HG03103 (cell line): ENCODE measurements at regions not wholly inside any gene's neighbourhood (a gene's known extent, or its start where the extent isn't known, plus 50 kb on each side); places are given as distances from the start of the nearest gene placed in this dataset.

ENCODE experiments used
- ATAC-seq: cut with Tn5 transposase; IDR thresholded peaks from one replicate; pipeline ENCODE4 v1.9.1; 2021; ENCODE audit warnings: low read depth; ENCODE audit not compliant: unreplicated experiment

- no peak for ATAC-seq
These were observed 263.6 kb upstream of the PTGER4 start for GRCh38 chr5:40416098-40416497.

GRCh38 chr5:40414922-40415321, 264.8 kb upstream of the PTGER4 start:
- ATAC-seq = no peak

- ATAC-seq = no peak
These were observed 266.0 kb upstream of the PTGER4 start for GRCh38 chr5:40413743-40414142.

GRCh38 chr5:40412771-40413170, 266.9 kb upstream of the PTGER4 start:
- no peak for ATAC-seq

DNA sequence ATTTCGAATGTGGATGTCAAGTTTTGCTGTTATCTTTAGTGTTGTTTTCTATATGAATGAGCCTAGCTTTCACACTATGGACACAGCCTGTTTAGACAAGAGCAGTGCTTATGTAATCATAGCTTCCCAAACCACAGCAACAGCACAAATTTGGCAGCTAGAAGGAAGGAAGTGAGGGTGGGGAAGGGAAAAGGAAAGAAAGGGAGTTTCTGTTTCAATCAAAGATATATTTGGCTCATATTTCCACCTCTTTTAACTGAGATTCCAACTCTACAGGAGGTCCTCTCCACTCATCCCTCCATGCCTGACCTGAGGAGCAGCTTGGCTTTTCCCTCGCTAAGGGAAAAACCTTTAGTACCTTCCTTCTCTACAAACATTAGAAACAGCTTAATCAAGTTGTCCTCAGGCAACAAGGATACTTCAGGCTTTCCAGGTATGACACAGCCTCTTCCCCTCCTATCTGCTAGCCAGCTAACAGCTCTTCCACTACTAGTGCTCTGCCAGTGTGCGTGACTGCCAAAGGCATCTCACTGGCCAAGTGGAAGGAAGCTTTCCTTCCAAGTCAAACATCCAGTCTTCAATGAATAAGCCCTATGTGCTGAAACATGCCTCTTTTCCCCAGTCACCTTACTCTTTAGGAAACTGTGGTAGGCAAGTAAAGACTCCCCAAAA, 268.6 kb upstream of the PTGER4 start:
- no peak for ATAC-seq

GRCh38 chr5:40410231-40410861, 269.4 kb upstream of the PTGER4 start:
- no peak for ATAC-seq

DNA sequence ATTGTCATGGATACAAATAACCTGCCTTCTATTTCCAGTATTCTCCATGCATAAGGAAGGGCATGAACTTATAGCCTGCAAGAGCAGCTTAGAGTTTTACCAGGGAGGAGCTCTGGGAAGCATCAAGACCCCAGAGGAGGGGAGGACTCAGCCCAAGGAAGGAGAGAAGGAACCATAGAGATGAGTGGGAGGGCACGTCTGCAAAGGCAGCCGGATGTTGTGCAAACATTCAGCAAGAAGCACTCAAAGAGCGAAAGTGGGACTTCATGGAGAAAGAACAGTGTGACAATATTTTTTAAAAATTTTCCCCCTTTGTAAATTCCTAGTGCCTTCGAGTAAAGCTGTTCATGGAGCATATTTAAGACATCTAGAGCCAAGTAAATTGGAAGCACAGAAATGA, 270.1 kb upstream of the PTGER4 start:
- no peak for ATAC-seq

DNA sequence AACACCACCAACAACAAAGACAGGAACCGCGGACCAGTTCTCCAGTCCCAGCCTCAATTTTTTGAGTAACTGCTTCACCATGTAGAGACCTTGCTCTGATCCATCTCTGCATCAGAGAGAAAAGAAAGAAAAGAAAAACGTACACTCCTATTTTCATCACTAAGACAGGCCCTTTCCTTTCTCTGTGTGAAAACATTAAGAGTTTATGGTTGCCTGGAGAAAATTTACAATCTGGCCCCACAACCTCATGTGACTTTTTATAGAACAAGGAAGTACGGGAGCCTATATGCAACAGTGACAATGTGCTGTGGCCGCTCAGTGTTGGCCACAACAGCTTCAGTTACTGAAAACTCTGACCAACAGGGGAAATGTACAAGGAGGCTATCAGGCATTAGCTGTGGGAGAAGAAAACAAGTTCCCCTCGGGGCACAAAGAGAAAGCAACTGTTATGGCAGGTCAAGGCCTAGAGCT, 272.9 kb upstream of the PTGER4 start:
- peak; percentile 32 for ATAC-seq

DNA sequence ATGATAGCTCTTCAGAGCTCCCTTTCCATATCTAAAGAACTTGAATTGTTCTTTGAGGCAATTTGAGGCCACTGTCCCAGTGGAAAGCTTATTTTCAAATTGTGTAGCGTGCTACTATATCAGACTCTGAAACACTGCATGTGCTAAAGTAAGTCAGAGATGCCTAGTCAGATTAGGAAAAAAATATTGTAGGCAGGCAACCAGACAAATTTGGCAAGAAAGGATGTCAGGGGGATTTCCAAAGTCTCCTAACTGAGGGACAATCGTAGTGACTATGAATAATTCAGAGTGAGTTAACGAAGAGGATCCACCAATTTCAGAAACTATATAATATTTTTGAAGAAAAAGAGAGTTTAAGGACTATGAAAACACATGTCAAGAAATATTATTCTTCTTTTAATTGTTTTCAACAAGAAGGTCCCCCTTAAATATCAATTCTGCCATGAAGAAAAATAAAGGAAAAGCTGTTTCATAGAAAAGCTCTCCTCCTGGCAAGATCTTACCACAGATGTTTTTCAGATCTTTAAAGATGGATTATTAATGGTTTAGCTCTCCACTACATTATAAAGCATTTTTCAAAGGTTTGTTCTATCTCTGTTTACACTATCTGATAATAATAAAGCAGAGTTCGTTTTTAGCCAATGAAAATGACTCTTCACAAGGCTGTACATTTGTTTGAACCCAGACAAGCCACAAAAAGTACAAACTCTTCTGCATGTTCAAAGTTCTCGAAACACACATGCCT, 273.5 kb upstream of the PTGER4 start:
- no peak for ATAC-seq

DNA sequence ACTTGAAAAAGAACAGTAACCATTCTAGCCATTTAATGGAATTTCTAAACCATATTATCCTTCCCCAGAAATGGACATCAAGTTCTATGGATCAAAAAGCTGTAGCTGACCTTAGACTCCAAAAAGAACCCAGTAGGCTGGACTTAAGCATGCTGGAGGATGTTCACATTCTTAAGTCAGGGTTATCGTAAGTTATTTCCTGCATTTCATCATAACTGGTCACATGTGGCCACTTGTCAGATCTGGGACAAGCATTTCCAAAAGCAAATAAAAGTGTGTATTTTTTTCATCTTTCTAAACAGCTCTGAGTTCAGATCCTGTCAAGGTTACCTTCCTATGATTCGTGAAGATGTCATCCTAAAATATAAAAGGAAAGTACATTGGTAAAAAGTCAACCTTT, 274.5 kb upstream of the PTGER4 start:
- no peak for ATAC-seq

DNA sequence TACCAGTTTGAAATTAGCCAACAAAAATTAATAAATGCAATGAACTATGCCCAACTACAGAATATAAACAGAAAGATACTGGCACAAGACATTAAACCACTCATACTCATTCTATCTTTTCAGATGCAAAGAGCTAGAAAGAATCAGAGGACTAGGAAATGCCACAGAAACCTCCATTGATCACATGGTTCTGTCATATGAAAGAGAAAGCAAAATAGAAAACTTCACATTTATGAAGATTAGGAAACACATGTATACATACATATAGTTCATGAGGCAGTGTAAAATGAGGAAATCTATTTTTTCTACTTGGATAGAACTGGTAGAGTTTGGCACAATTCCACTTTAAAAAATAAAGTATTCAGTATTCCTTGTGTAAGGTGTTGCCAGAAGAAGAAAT, 275.1 kb upstream of the PTGER4 start:
- peak; percentile 52 for ATAC-seq

GRCh38 chr5:40402007-40402364, 277.7 kb upstream of the PTGER4 start:
- no peak for ATAC-seq

DNA sequence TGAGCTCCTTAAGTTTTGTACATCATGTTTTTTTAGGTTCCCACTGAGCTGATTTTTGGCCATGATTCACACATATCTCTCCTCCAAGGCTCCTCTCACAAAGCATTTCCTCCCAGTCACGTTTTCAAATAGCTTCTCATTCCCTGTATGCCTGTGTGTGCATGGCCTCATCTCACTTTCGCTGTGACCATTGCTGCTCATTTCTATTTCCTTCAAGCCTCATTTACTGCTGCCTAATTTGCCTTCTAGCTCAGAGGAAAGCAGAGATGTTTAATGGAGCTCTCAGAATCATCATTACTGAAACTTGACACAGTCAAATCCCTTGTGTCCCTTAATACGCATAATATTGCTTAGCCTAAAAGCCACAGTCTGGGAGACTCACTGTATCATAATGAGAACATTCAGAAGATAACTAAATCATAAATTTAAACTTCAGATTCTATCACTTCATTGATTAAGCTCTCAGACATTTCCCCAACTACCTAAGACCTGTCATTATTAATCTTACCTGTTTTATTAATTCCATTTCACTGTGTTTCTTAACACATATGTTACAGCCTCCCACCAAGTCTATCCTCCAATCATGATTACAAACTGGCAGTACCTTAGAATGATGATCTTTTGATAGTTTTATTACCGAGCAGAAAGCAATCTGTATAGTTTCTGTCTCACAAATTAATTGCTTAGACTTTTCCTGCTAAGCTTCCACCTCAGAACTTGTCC, 278.3 kb upstream of the PTGER4 start:
- peak; percentile 63 for ATAC-seq

DNA sequence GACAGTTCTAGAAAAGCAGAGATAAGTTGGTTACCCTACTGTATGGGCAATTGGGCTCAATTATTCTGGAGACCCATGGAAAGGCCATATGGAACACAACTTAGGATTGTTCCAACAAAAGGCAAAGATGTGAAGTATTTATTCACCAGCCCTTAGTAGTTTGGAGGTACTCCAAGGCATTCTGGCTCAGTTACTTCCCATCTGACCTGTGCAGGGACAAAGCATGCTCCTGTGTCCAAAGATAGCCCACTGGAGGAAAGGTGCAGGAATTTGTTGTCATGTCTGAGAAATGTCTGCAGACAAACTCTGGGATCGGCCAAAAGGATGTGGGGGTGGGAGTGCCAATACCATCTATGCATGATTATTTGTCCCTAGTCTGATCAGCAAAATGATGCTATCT, 279.5 kb upstream of the PTGER4 start:
- no peak for ATAC-seq

DNA sequence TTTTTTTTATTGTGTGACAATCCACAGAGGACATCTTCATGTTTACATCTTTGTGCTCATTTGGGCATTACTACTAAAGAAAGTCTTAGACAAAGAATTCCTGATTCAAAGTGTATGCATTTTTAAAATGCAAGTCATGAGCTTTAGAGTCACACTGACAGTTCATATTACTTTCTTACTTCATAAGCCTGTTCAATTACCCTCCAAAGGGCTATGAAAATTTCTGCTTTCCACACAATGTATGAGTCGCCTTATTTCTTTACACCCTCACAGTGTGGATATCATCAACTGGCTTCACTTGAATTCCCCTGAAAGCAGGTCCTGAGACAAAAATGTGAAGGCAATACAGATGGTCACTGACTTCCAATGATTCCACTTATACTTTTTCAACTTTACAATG, 280.4 kb upstream of the PTGER4 start:
- ATAC-seq = no peak

DNA sequence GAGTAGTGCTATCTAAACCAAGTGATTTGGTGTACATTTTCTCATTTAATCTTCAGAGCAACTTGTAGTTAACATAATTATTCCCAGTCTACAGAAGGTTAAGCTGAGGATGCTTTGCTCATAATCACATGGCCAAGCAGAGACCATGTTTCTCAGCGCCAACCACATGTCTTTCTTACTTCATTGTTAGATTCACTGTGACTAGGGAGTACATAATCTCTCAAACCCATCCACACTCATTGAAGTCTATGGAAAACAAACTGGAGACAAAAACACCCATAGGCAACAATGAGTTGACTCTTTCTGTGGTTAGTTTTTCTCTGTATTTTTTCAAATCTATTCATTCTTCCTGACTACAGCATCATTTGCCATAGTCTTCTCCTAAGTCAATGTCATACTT, 281.7 kb upstream of the PTGER4 start:
- no peak for ATAC-seq

GRCh38 chr5:40397091-40397490, 282.6 kb upstream of the PTGER4 start:
- ATAC-seq = no peak

DNA sequence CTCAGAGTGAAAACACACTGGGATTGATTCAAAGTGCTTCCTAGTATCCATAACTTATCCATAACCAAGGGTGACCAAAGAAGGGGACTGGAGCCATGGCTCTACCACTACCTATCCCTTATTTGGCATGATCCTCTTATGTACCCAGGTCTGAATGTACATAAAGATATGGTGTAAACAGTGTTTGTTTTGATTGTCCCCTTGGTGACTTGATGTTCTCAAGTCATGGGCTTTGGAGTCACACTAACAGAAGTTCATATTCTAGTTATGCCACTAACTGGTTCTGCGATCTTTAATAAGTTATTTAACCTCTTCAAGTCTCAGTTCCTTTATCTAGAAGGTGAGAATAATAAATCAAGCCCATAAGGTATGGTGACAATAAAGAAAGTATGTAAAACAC, 283.4 kb upstream of the PTGER4 start:
- ATAC-seq = no peak

- ATAC-seq = no peak
These were observed 284.5 kb upstream of the PTGER4 start for GRCh38 chr5:40395251-40395650.

DNA sequence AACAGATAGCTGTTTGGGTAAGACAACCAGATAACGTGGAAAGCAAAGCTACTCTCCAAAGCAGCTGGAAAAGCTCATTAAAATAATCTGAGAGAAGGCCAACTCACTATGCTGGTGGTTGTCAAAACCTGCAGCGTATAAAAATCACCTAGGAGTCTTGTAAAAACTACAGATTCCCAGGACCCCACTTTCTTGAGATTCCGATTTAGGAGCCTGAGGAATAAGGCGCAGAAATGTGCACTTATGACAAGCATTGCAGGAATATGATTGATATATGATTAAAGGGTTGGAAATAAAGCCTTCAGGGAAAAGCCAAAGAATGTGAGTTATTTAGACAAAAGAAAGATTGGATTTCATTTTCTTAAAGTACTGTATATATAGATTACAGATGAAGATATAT, 285.0 kb upstream of the PTGER4 start:
- ATAC-seq = no peak

DNA sequence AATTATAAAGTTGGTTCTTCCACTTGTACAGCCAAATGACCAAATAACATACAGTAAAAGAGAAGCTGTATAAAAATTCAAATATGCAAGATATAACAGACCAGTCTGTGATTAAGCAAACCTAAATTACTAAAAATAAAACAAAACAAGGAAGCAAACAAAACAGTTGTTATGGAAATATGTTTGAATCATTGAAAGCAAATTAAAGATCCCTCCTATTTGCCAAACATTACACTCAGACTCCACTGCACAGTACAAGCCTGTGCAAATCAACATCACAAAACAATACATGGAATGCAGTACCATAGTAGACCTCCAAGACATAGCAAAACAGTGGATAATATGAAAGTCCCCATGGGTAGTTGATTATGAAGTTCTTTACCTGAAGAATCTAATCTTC, 288.1 kb upstream of the PTGER4 start:
- no peak for ATAC-seq
